ENCODE measurements at regions not wholly inside any gene's neighbourhood (a gene's known extent, or its start where the extent isn't known, plus 50 kb on each side); places are given as distances from the start of the nearest gene placed in this dataset.

DNA sequence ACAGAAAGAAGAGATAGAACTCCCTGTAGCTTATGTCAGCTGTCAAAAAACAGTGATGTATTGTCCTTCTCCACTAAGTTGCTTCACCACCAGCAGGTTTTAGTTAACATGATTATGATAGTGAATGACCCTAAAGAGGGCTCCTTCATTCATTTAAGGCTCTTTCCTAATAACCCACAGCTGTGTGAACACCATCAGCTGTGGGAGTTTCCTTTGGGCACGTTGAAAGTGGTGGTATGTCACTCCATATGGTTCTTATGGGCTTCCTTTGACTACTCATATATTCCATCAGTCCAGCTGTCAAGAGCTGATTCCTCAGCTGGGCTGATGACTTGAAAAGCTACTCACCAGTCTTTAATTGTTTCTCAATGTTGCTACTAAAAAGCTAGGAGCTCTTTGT lies 210.3 kb downstream of the UBE2E3 start:
- H3K27ac Mint-ChIP-seq, result no peak overlapping the region
- intact Hi-C loops (cut with micrococcal nuclease), result loop anchor here (2.0 kb wide), 1 partner anchor 26 kb away; no protein-coding TSS in a partner anchor
- H3K27me3 Mint-ChIP-seq (ENCODE audit: low read depth), result no peaks in the 10 kb centered on the region
- peaks cover 24% of the 10 kb centered on the region for H3K4me1 Mint-ChIP-seq (ENCODE audit: low read depth)
- no peaks in the 10 kb centered on the region for H3K36me3 Mint-ChIP-seq (ENCODE audit: low read depth)
- DNase-seq, result no peak
- CTCF ChIA-PET, result interaction anchor here (0.6 to 2.7 kb wide), 3 partner anchors 13 to 115 kb away, joined by 3 to 13 read pairs (median 3); no protein-coding TSS in a partner anchor
- no peak overlapping the region for H3K4me3 Mint-ChIP-seq
- no peaks in the 10 kb centered on the region for H3K9me3 Mint-ChIP-seq

GRCh38 chr2:181193550-181193949 lies 213.1 kb downstream of the UBE2E3 start:
- intact Hi-C loops (cut with micrococcal nuclease), result no loop called here
- peaks cover 41% of the 10 kb centered on the region for H3K4me1 Mint-ChIP-seq (ENCODE audit: low read depth)
- H3K36me3 Mint-ChIP-seq (ENCODE audit: low read depth), result no peaks in the 10 kb centered on the region
- DNase-seq, result no peak
- no peaks in the 10 kb centered on the region for H3K9me3 Mint-ChIP-seq
- no peak overlapping the region for H3K4me3 Mint-ChIP-seq
- no peak overlapping the region for H3K27ac Mint-ChIP-seq
- H3K27me3 Mint-ChIP-seq (ENCODE audit: low read depth), result no peaks in the 10 kb centered on the region
- CTCF ChIA-PET, result interaction anchor here (0.8 kb wide), 1 partner anchor 15 kb away, joined by 3 read pairs; no protein-coding TSS in a partner anchor

DNA sequence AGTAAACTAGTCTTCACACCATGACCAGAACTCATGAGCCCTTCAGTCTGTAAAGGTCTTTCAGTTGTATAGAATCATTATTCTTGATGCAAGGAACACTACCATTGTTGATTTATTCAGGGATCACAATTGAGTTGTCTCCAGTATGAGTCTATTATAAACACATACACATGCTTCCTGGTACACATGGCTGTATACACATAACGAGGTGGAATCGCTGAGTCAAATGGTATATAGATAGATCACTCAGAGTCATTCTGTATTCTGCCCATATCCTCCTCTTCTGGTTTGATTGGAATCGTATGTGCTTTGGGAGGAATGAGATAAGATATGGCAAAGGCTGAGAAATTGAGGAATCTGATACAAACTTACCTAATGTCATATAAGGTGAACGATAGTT lies 216.0 kb downstream of the UBE2E3 start:
- DNase-seq, result no peak
- Mint-ChIP-seq H3K36me3 (ENCODE audit: low read depth) (no peaks in the 10 kb centered on the region), H3K27me3 (ENCODE audit: low read depth) (no peaks in the 10 kb centered on the region), H3K9me3 (no peaks in the 10 kb centered on the region), H3K4me3 (no peak overlapping the region), H3K27ac (no peak overlapping the region), H3K4me1 (ENCODE audit: low read depth) (peaks cover 38% of the 10 kb centered on the region)
- CTCF ChIA-PET, result interaction anchor here (0.6 kb wide), 1 partner anchor 264 kb away, joined by 4 read pairs; no protein-coding TSS in a partner anchor
- intact Hi-C loops (cut with micrococcal nuclease), result loop anchor here (2.0 kb wide), 1 partner anchor 72 kb away; no protein-coding TSS in a partner anchor

GRCh38 chr2:181197140-181197760 lies 216.8 kb downstream of the UBE2E3 start:
- no peaks in the 10 kb centered on the region for H3K36me3 Mint-ChIP-seq (ENCODE audit: low read depth)
- peaks cover 38% of the 10 kb centered on the region for H3K4me1 Mint-ChIP-seq (ENCODE audit: low read depth)
- no peak overlapping the region for H3K4me3 Mint-ChIP-seq
- DNase-seq, result no peak
- peak overlapping the region; percentile 26 for H3K27ac Mint-ChIP-seq
- no peaks in the 10 kb centered on the region for H3K9me3 Mint-ChIP-seq
- CTCF ChIA-PET, result no interaction called here
- intact Hi-C loops (cut with micrococcal nuclease), result loop anchor here (1.0 to 2.0 kb wide), 3 partner anchors 26 to 90 kb away; no protein-coding TSS in a partner anchor
- no peaks in the 10 kb centered on the region for H3K27me3 Mint-ChIP-seq (ENCODE audit: low read depth)

DNA sequence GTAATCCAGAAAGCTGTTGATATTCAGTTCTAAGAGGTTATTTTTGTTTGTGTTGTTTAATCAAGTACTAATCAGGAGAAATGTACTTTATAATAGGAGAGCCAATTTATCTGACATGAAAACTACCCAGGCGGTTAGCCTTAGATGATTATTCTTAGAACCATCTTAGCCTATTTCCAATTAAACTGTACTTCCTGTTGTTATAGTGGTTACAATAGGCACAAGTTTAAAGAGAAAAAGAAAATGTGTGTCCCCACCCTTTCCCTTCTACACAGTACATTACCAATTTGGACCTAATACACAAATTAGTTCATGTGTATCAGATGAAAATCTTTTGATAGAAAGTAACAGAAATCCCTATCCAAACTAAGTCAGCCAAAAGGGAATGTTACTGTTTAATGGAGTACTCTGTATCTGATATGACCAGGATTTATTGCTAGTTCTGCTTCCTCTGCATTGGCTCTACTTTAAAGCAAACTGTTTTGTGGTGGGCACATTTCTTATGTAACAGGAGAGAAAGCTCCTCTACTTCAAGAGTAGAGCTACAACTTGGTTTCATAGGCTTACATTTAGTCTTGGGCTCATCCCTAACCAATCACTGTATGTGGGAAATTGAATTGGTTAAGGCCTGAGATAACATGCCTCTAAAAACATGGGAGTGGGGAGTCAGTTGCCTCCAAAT lies 217.9 kb downstream of the UBE2E3 start:
- CTCF ChIA-PET, result no interaction called here
- intact Hi-C loops (cut with micrococcal nuclease), result no loop called here

GRCh38 chr2:181203412-181203811 lies 223.0 kb downstream of the UBE2E3 start:
- no peak for DNase-seq
- CTCF ChIA-PET, result interaction anchor here (0.6 kb wide), 1 partner anchor 8 kb away, joined by 5 read pairs; no protein-coding TSS in a partner anchor
- peaks cover 23% of the 10 kb centered on the region for H3K9me3 Mint-ChIP-seq
- no peak overlapping the region for H3K4me3 Mint-ChIP-seq
- H3K4me1 Mint-ChIP-seq (ENCODE audit: low read depth), result peaks cover 13% of the 10 kb centered on the region
- H3K36me3 Mint-ChIP-seq (ENCODE audit: low read depth), result peaks cover 19% of the 10 kb centered on the region
- no peaks in the 10 kb centered on the region for H3K27me3 Mint-ChIP-seq (ENCODE audit: low read depth)
- H3K27ac Mint-ChIP-seq, result no peak overlapping the region
- intact Hi-C loops (cut with micrococcal nuclease), result no loop called here

More for the DNA sequence above, 217.9 kb downstream of the UBE2E3 start:
- Mint-ChIP-seq H3K36me3 (ENCODE audit: low read depth) (peaks cover 2% of the 10 kb centered on the region), H3K4me1 (ENCODE audit: low read depth) (peaks cover 36% of the 10 kb centered on the region), H3K27ac (peak overlapping the region; percentile 43), H3K4me3 (no peak overlapping the region), H3K27me3 (ENCODE audit: low read depth) (no peaks in the 10 kb centered on the region), H3K9me3 (no peaks in the 10 kb centered on the region)
- DNase-seq, result no peak

DNA sequence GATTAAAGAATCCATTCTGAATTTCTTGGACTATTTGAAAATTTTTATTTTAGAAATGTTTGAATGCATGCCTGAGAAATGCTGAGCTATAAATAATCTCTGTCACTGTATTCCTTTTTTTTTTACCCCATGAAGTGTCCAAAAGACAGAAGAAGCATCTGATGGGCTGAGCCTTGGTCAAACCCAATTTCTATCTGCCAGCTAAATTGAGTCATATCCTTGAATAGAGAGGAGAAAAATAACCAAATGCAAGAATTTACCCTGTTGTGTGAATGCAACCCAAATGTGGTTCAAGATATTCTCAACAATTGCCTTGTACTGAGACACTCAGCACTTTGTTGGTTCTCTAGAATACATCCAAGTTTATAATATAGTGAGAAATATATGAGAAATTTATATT lies 223.5 kb downstream of the UBE2E3 start:
- CTCF ChIA-PET, result interaction anchor here (0.6 to 0.7 kb wide), 2 partner anchors 9 to 166 kb away, joined by 3 to 5 read pairs; no protein-coding TSS in a partner anchor
- Mint-ChIP-seq H3K4me3 (no peak overlapping the region), H3K27ac (no peak overlapping the region), H3K4me1 (ENCODE audit: low read depth) (peaks cover 8% of the 10 kb centered on the region), H3K9me3 (peaks cover 23% of the 10 kb centered on the region), H3K27me3 (ENCODE audit: low read depth) (no peaks in the 10 kb centered on the region), H3K36me3 (ENCODE audit: low read depth) (peaks cover 20% of the 10 kb centered on the region)
- DNase-seq, result no peak
- intact Hi-C loops (cut with micrococcal nuclease), result no loop called here

- DNase-seq, result no peak
- Mint-ChIP-seq H3K27ac (no peak overlapping the region), H3K9me3 (peaks cover 4% of the 10 kb centered on the region), H3K27me3 (ENCODE audit: low read depth) (no peaks in the 10 kb centered on the region), H3K4me1 (ENCODE audit: low read depth) (peaks cover 15% of the 10 kb centered on the region), H3K4me3 (no peak overlapping the region), H3K36me3 (ENCODE audit: low read depth) (peaks cover 7% of the 10 kb centered on the region)
- intact Hi-C loops (cut with micrococcal nuclease), result no loop called here
- CTCF ChIA-PET, result no interaction called here
These were observed 238.0 kb downstream of the UBE2E3 start for GRCh38 chr2:181218401-181218821.

- intact Hi-C loops (cut with micrococcal nuclease), result loop anchor here (1.0 kb wide), 4 partner anchors 9 to 117 kb away; no protein-coding TSS in a partner anchor
- H3K4me3 Mint-ChIP-seq, result peak overlapping the region; percentile 59
- H3K9me3 Mint-ChIP-seq, result peaks cover 4% of the 10 kb centered on the region
- peaks cover 30% of the 10 kb centered on the region for H3K4me1 Mint-ChIP-seq (ENCODE audit: low read depth)
- H3K36me3 Mint-ChIP-seq (ENCODE audit: low read depth), result peaks cover 18% of the 10 kb centered on the region
- CTCF ChIA-PET, result interaction anchor here (1.0 kb wide), 1 partner anchor 23 kb away, joined by 3 read pairs; no protein-coding TSS in a partner anchor
- peak overlapping the region; percentile 80 for H3K27ac Mint-ChIP-seq
- H3K27me3 Mint-ChIP-seq (ENCODE audit: low read depth), result no peaks in the 10 kb centered on the region
- no peak for DNase-seq
These were observed 234.0 kb upstream of the ITGA4 start for GRCh38 chr2:181223234-181223633.

- Mint-ChIP-seq H3K4me1 (ENCODE audit: low read depth) (peaks cover 30% of the 10 kb centered on the region), H3K9me3 (peaks cover 4% of the 10 kb centered on the region), H3K4me3 (peak overlapping the region; percentile 4), H3K27me3 (ENCODE audit: low read depth) (no peaks in the 10 kb centered on the region), H3K36me3 (ENCODE audit: low read depth) (peaks cover 18% of the 10 kb centered on the region), H3K27ac (no peak overlapping the region)
- intact Hi-C loops (cut with micrococcal nuclease), result loop anchor here (1.0 to 2.0 kb wide), 3 partner anchors 17 to 102 kb away; no protein-coding TSS in a partner anchor
- CTCF ChIA-PET, result no interaction called here
- no peak for DNase-seq
These were observed 232.3 kb upstream of the ITGA4 start for GRCh38 chr2:181224866-181225265.

GRCh38 chr2:181228661-181229060 lies 228.5 kb upstream of the ITGA4 start:
- CTCF ChIA-PET, result interaction anchor here (1.0 to 1.5 kb wide), 2 partner anchors 12 to 124 kb away, joined by 3 read pairs; no protein-coding TSS in a partner anchor
- Mint-ChIP-seq H3K4me3 (no peak overlapping the region), H3K9me3 (no peaks in the 10 kb centered on the region), H3K36me3 (ENCODE audit: low read depth) (peaks cover 11% of the 10 kb centered on the region), H3K27me3 (ENCODE audit: low read depth) (no peaks in the 10 kb centered on the region), H3K4me1 (ENCODE audit: low read depth) (peaks cover 19% of the 10 kb centered on the region), H3K27ac (no peak overlapping the region)
- intact Hi-C loops (cut with micrococcal nuclease), result no loop called here
- DNase-seq, result no peak

DNA sequence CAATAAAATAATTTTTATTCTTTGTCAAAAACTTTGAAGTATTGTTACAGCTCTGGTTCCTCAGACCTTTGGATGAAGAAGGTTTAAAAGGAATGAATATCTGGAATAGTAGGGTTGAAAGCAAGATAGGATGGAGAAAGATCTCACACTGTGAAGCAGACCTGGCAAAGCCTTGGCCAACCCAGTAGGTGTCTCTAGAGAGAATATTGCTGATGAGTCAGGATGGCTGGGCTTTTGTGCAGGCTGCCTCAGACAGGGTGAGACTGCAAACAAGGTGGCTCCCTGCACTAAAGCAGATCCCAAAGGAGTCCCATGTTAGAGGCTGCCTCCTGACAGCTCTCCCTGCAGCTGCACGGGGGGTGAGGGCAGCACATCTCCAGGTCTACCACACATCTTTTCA lies 226.0 kb upstream of the ITGA4 start:
- Mint-ChIP-seq H3K36me3 (ENCODE audit: low read depth) (peaks cover 11% of the 10 kb centered on the region), H3K27me3 (ENCODE audit: low read depth) (no peaks in the 10 kb centered on the region), H3K4me3 (no peak overlapping the region), H3K9me3 (no peaks in the 10 kb centered on the region), H3K4me1 (ENCODE audit: low read depth) (peaks cover 10% of the 10 kb centered on the region), H3K27ac (no peak overlapping the region)
- peak; percentile 29 for DNase-seq
- CTCF ChIA-PET, result no interaction called here
- intact Hi-C loops (cut with micrococcal nuclease), result no loop called here

Data from activated naive CD4-positive, alpha-beta T cell treated with anti-CD3 and anti-CD28 coated beads for 36 hours (primary cell).